ENCODE measurements at regions not wholly inside any gene's neighbourhood (a gene's known extent, or its start where the extent isn't known, plus 50 kb on each side); places are given as distances from the start of the nearest gene placed in this dataset.

- TF ChIP-seq CTCF (IDR thresholded peaks at IDR 0.05 in 2 of 3, conservative IDR thresholded peaks at IDR 0.05 in 1 of 3; ENCODE audit: borderline replicate concordance in 1 of 3, insufficient read depth in 1 of 3, low read depth in 2 of 3, low read length in 2 of 3) (no peak), ELF1 (IDR thresholded peaks at IDR 0.05; ENCODE audit: borderline replicate concordance, low read depth) (no peak), RAD21 (IDR thresholded peaks at IDR 0.05; ENCODE audit: low read depth) (no peak), FOSL1 (IDR thresholded peaks at IDR 0.05; ENCODE audit: low read depth) (peak; percentile 31), MAX (IDR thresholded peaks at IDR 0.05) (no peak), ATF3 (IDR thresholded peaks at IDR 0.05) (no peak), POLR2A (IDR thresholded peaks at IDR 0.05; ENCODE audit: borderline replicate concordance, extremely low read depth, insufficient read depth, insufficient read length) (no peak), EZH2 (IDR thresholded peaks at IDR 0.05) (no peak), SRF (IDR thresholded peaks at IDR 0.05; ENCODE audit: low read depth) (no peak), SIN3A (IDR thresholded peaks at IDR 0.05; ENCODE audit: low read depth) (no peak), ZBTB33 (IDR thresholded peaks at IDR 0.05; ENCODE audit: extremely low read depth, insufficient replicate concordance, low read length) (no peak)
These were observed 717.3 kb downstream of the MATN1 start for GRCh38 chr1:30005972-30006619.

Data from HCT116 (cell line).